ENCODE measurements at regions not wholly inside any gene's neighbourhood (a gene's known extent, or its start where the extent isn't known, plus 50 kb on each side); places are given as distances from the start of the nearest gene placed in this dataset.
"Not testable (repeated sequence)": the region's sequence is repeated elsewhere in the genome, so short reads cannot be mapped to it uniquely, and the experiment has no call there.

- DNase-seq (ENCODE audit: low read depth in 4 of 4, low spot score in 1 of 4), result not testable (repeated sequence)
Measured at GRCh38 chr3:20921112-20921511, 735.1 kb upstream of the SGO1 start.

DNA sequence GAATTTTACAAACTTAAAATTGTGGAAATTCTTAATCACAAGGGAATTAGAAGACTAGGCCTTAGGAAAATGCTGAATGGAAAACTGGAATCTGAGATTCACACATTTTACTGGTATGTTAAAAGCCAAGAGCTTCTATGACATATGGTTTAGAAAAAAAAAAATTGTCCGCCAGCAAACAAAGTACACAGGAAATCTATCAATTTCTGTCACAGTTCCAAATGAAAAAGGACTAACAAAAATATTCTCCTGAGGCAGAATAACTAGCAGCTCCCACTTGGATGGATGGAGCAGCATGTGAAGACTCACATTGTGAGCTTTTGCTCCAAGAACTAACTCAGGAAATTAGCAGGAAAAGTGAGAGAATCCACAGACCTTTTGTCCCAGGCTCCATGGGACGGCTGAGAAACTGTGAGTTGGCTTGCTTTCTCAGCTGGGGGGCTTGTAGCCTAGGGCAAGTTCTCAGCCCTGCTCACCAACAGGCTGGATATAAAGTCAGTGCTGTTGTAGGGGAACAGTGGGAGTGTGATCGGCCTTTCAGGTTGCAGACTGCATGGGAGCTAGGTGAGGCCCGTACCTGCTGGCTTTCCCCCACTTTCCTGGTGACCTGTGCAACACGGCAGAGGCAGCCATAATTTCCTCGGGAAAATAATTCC lies 731.1 kb upstream of the SGO1 start:
- DNase-seq (ENCODE audit: low read depth in 4 of 4, low spot score in 1 of 4), result no peak

- no peak for DNase-seq (ENCODE audit: low read depth in 4 of 4, low spot score in 1 of 4)
Measured at GRCh38 chr3:20914310-20914709, 728.3 kb upstream of the SGO1 start.

GRCh38 chr3:20912406-20912805 lies 726.4 kb upstream of the SGO1 start:
- DNase-seq (ENCODE audit: low read depth in 4 of 4, low spot score in 1 of 4), result no peak

GRCh38 chr3:20909511-20909910 lies 723.5 kb upstream of the SGO1 start:
- DNase-seq (ENCODE audit: low read depth in 4 of 4, low spot score in 1 of 4), result no peak

DNA sequence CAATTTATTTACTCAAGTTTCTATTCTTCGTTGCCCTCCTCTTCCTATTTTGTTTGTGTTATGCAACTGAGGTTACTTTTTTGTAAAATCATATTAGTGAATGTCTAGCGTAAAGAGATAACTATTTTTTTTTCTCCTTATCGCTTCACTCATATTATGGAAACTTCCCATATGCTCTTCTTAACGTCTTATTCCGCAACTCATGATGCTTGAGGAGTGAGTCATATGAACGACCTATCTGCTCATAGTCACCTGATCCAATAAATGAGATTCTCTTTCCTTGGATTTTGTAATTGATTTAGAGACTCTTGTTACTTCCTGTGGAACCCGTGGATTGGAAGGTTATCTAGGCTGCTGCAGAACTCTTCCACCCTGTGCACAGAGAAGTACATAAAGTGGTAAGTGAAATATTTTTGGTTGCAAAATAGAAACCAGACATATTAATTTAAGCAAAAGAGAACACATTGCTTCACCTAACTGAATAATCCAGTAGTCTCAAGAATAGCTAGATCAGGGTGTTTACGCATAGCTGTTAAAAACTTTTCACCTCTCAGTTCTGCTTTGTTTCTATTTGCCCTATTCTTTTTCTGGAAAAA lies 719.3 kb upstream of the SGO1 start:
- no peak for DNase-seq (ENCODE audit: low read depth in 4 of 4, low spot score in 1 of 4)

GRCh38 chr3:20904671-20905070 lies 718.7 kb upstream of the SGO1 start:
- DNase-seq (ENCODE audit: low read depth in 4 of 4, low spot score in 1 of 4), result no peak

GRCh38 chr3:20898962-20899361 lies 713.0 kb upstream of the SGO1 start:
- no peak for DNase-seq (ENCODE audit: low read depth in 4 of 4, low spot score in 1 of 4)

- DNase-seq (ENCODE audit: low read depth in 4 of 4, low spot score in 1 of 4), result no peak
Measured at GRCh38 chr3:20890111-20890519, 704.1 kb upstream of the SGO1 start.

GRCh38 chr3:20878691-20879090 lies 692.7 kb upstream of the SGO1 start:
- DNase-seq (ENCODE audit: low read depth in 4 of 4, low spot score in 1 of 4), result no peak

- DNase-seq (ENCODE audit: low read depth in 4 of 4, low spot score in 1 of 4), result no peak
Measured at GRCh38 chr3:20873235-20873634, 687.2 kb upstream of the SGO1 start.

- DNase-seq (ENCODE audit: low read depth in 4 of 4, low spot score in 1 of 4), result no peak
Measured at GRCh38 chr3:20870106-20870899, 684.3 kb upstream of the SGO1 start.

DNA sequence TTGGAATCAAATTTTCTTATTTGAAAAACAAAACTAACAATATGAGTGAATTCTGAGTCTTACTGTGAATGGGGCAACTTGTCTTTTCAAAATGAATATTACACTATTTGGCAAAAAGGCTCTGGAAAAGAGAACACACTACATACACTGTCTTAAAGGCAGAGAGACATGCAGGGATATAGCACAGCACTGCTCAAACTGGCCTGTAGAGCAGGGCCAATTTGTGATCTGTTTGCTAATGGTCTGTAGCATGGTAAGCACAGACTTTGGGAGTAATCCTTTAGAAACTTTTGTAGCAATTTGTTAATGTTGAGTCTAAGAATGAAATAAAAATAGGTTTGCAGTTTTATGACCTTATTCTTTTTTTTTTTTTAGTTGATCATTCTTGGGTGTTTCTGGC lies 679.8 kb upstream of the SGO1 start:
- no peak for DNase-seq (ENCODE audit: low read depth in 4 of 4, low spot score in 1 of 4)

DNA sequence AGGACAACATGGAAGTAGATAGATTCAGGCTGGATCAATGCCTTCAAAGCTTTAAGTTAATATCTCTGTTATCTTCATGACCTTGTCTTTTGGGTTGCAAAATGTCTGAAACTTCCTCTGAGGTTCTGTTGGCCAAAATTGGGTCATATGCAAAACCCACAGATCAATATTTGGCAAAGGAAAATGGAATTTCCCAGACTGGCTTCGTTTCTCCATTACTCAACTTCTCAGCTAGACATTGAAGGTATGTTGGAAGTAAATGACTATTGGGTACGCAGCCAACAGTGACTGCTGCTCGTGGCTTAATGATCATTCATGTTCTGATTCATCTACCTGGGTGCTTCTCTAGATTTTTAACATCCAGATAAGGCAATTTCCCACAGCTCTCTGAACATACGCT lies 675.4 kb upstream of the SGO1 start:
- DNase-seq (ENCODE audit: low read depth in 4 of 4, low spot score in 1 of 4), result no peak

- DNase-seq (ENCODE audit: low read depth in 4 of 4, low spot score in 1 of 4), result no peak
Measured at GRCh38 chr3:20857636-20858035, 671.6 kb upstream of the SGO1 start.

DNA sequence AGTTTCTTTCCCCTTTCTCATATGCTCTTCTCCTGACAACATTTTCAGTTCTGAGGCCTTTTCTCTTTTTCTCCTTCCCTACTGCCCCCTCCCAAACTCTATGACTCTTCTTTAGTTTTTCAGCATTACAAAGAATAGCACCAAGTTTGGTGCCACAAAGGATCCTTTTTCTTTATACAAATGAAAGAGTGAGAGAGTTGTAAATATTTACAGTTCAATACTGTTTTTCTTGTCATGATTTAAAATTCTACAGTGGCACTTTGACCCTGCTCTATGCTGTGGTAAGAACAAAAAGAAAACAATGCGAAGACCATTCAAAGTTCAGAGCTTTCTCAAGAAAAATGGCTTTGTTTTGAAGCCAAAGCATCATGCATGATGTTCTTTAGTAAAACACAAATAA lies 667.9 kb upstream of the SGO1 start:
- no peak for DNase-seq (ENCODE audit: low read depth in 4 of 4, low spot score in 1 of 4)

- DNase-seq (ENCODE audit: low read depth in 4 of 4, low spot score in 1 of 4), result no peak
Measured at GRCh38 chr3:20852712-20853111, 666.7 kb upstream of the SGO1 start.

GRCh38 chr3:20849975-20850374 lies 664.0 kb upstream of the SGO1 start:
- no peak for DNase-seq (ENCODE audit: low read depth in 4 of 4, low spot score in 1 of 4)

GRCh38 chr3:20846832-20847231 lies 660.8 kb upstream of the SGO1 start:
- DNase-seq (ENCODE audit: low read depth in 4 of 4, low spot score in 1 of 4), result no peak

- no peak for DNase-seq (ENCODE audit: low read depth in 4 of 4, low spot score in 1 of 4)
Measured at GRCh38 chr3:20846066-20846465, 660.1 kb upstream of the SGO1 start.

GRCh38 chr3:20844851-20845250 lies 658.8 kb upstream of the SGO1 start:
- no peak for DNase-seq (ENCODE audit: low read depth in 4 of 4, low spot score in 1 of 4)

All from stimulated activated CD4-positive, alpha-beta T cell treated with anti-CD3 and anti-CD28 coated beads, Interleukin-1b, Interleukin-23, amount 100 ng/mL, for 24 hours (primary cell).